CD14-positive monocyte (primary cell): ENCODE measurements at regions not wholly inside any gene's neighbourhood (a gene's known extent, or its start where the extent isn't known, plus 50 kb on each side); places are given as distances from the start of the nearest gene placed in this dataset.

Experiments
- DNase-seq, 3 donors: peaks; one replicate each; pipeline ENCODE4 v3.0.0-alpha.2; 2011 to 2022
- H2AFZ ChIP-seq: 2 replicates; pipeline ENCODE4 v1.6.0; 2012; ENCODE audit warnings: mild to moderate bottlenecking, low read depth, low read length, inconsistent platforms; ENCODE audit not compliant: insufficient read depth, poor library complexity, severe bottlenecking
- H3K27ac ChIP-seq, 2 donors: 1 replicate in 1 of 2; 2 replicates in 1 of 2; pipeline ENCODE4 v1.5.1; 2012 to 2013; ENCODE audit warnings: low read length in 2 of 2, control low read depth in 1 of 2, inconsistent platforms in 1 of 2, low read depth in 1 of 2, mild to moderate bottlenecking in 1 of 2
- H3K27me3 ChIP-seq, 2 donors: one replicate each; pipeline versions ENCODE4 v1.6.0 to v1.6.1; 2011 to 2013; ENCODE audit warnings: low read length in 2 of 2; ENCODE audit not compliant: control insufficient read depth in 2 of 2, insufficient read depth in 2 of 2
- H3K36me3 ChIP-seq, 2 donors: replicated peaks in 1 of 2; 1 replicate in 1 of 2; 2 replicates in 1 of 2; pipeline versions ENCODE4 v1.5.1 to v1.6.1; 2012 to 2013; ENCODE audit warnings: low read length in 2 of 2, control low read depth in 1 of 2, inconsistent platforms in 1 of 2, mild to moderate bottlenecking in 1 of 2; ENCODE audit not compliant: insufficient read depth in 2 of 2, control insufficient read depth in 1 of 2
- H3K4me1 ChIP-seq, 2 donors: 1 replicate in 1 of 2; 2 replicates in 1 of 2; pipeline versions ENCODE4 v1.5.1 to v1.6.1; 2012 to 2013; ENCODE audit warnings: low read length in 2 of 2, control low read depth in 1 of 2, inconsistent platforms in 1 of 2, mild to moderate bottlenecking in 1 of 2, moderate library complexity in 1 of 2; ENCODE audit not compliant: insufficient read depth in 2 of 2, control insufficient read depth in 1 of 2
- H3K4me2 ChIP-seq: replicated peaks from 2 replicates; pipeline ENCODE3; 2012; ENCODE audit warnings: low read length, moderate library complexity, mild to moderate bottlenecking; ENCODE audit not compliant: poor library complexity, severe bottlenecking; ENCODE audit errors: extremely low read depth
- H3K4me3 ChIP-seq, 3 experiments: fragments of 200-600 bp in 1 of 3; sonication (generic) in 1 of 3; replicated peaks in 1 of 3; 1 replicate in 2 of 3; 2 replicates in 1 of 3; pipeline ENCODE4 v1.5.1; 2011 to 2013; ENCODE audit warnings: low read length in 3 of 3, mild to moderate bottlenecking in 3 of 3, control low read depth in 2 of 3, low read depth in 2 of 3, inconsistent platforms in 1 of 3, moderate library complexity in 1 of 3
- H3K79me2 ChIP-seq: 2 replicates; pipeline ENCODE4 v1.6.0; 2012; ENCODE audit warnings: mild to moderate bottlenecking, control low read depth, inconsistent platforms, low read length, moderate library complexity; ENCODE audit not compliant: insufficient read depth
- H3K9ac ChIP-seq: 2 replicates; pipeline ENCODE4 v1.6.0; 2017; ENCODE audit warnings: low read length, mild to moderate bottlenecking; ENCODE audit not compliant: insufficient read depth, poor library complexity, severe bottlenecking
- H3K9me3 ChIP-seq, 2 donors: replicated peaks in 1 of 2; 1 replicate in 1 of 2; 2 replicates in 1 of 2; pipeline versions ENCODE4 v1.5.1 to v1.6.1; 2012 to 2013; ENCODE audit warnings: low read length in 2 of 2, control low read depth in 1 of 2; ENCODE audit not compliant: control insufficient read depth in 1 of 2, insufficient read depth in 1 of 2
- H4K20me1 ChIP-seq: 2 replicates; pipeline ENCODE4 v1.6.0; 2012; ENCODE audit warnings: mild to moderate bottlenecking, low read length, control low read depth, moderate library complexity; ENCODE audit not compliant: insufficient read depth
- H3K27ac Mint-ChIP-seq, 7 donors: one replicate each; pipeline ENCODE4 v1.8.0; 2020; ENCODE audit warnings: mild to moderate bottlenecking in 7 of 7, mixed read lengths in 7 of 7, moderate library complexity in 6 of 7, inconsistent platforms in 2 of 7
- H3K27me3 Mint-ChIP-seq, 3 donors: one replicate each; pipeline ENCODE4 v1.8.0; 2021 to 2022; ENCODE audit warnings: low read depth in 3 of 3, mild to moderate bottlenecking in 3 of 3, mixed read lengths in 3 of 3, moderate library complexity in 3 of 3, inconsistent platforms in 1 of 3
- H3K36me3 Mint-ChIP-seq, 2 donors: one replicate each; pipeline ENCODE4 v1.8.0; 2020; ENCODE audit warnings: mixed read lengths in 2 of 2, inconsistent platforms in 1 of 2, mild to moderate bottlenecking in 1 of 2
- H3K4me1 Mint-ChIP-seq: one replicate; pipeline ENCODE4 v1.8.0; 2020; ENCODE audit warnings: mild to moderate bottlenecking, mixed read lengths
- H3K4me3 Mint-ChIP-seq, 2 donors: one replicate each; pipeline ENCODE4 v1.8.0; 2020; ENCODE audit warnings: mild to moderate bottlenecking in 2 of 2, mixed read lengths in 2 of 2, moderate library complexity in 1 of 2
- H3K9me3 Mint-ChIP-seq, 7 donors: one replicate each; pipeline ENCODE4 v1.8.0; 2020 to 2022; ENCODE audit warnings: mixed read lengths in 7 of 7, mild to moderate bottlenecking in 6 of 7, moderate library complexity in 6 of 7, inconsistent platforms in 2 of 7
- CTCF ChIP-seq: fragments of 200-600 bp; IDR thresholded peaks from one replicate; pipeline ENCODE4 v1.8.0; 2022; ENCODE audit warnings: antibody characterized with exemption, mild to moderate bottlenecking
- WGBS: methylation state at CpG from one replicate; pipeline ENCODE4 v1.1.5; 2013; ENCODE audit warnings: missing lambda C conversion rate; ENCODE audit not compliant: insufficient coverage; 5-methylcytosine and 5-hydroxymethylcytosine counted together
- intact Hi-C, 2 donors: fragments of 100-400 bp; cut with micrococcal nuclease; formaldehyde crosslinking; loops; one replicate each; pipeline versions ENCODE4 v1.15.0 to v1.15.1; 2023

GRCh38 chr6:50936277-50936681 lies 117.6 kb downstream of the TFAP2B start:
- H3K27ac Mint-ChIP-seq = peak overlapping the region in 2 of 7 donors; percentile 39 to 58
- H3K4me1 ChIP-seq = peaks cover 0 to 13% of the 10 kb centered on the region in 2 donors
- peaks cover 0 to 5% (median 0%) of the 10 kb centered on the region in 7 donors for H3K9me3 Mint-ChIP-seq
- no peaks in the 10 kb centered on the region for H3K36me3 ChIP-seq
- no peaks in the 10 kb centered on the region for H3K27me3 ChIP-seq
- no peaks in the 10 kb centered on the region for H3K36me3 Mint-ChIP-seq
- H3K27me3 Mint-ChIP-seq = no peaks in the 10 kb centered on the region
- 0% methylated on average over 1 of the region's 1 CpG for WGBS
- peaks cover 13% of the 10 kb centered on the region for H3K4me1 Mint-ChIP-seq
- no peak overlapping the region for H3K4me3 ChIP-seq
- H4K20me1 ChIP-seq = no peaks in the 10 kb centered on the region
- H3K9ac ChIP-seq = no peak overlapping the region
- peak overlapping the region in 1 of 2 donors; percentile 73 for H3K4me3 Mint-ChIP-seq
- intact Hi-C loops = no loop called here
- peak in 1 of 3 donors; percentile 0 for DNase-seq
- H3K9me3 ChIP-seq = no peaks in the 10 kb centered on the region
- TF ChIP-seq CTCF = no peak
- peak overlapping the region; percentile 22 for H3K4me2 ChIP-seq
- H3K27ac ChIP-seq = peak overlapping the region in 1 of 2 donors; percentile 38
- no peaks in the 10 kb centered on the region for H3K79me2 ChIP-seq
- peak overlapping the region; percentile 60 for H2AFZ ChIP-seq

- Histone ChIP-seq H3K4me2 (no peak overlapping the region), H3K4me1 (peaks cover 0 to 13% of the 10 kb centered on the region in 2 donors), H2AFZ (no peak overlapping the region), H3K9me3 (no peaks in the 10 kb centered on the region), H3K9ac (no peak overlapping the region), H3K79me2 (no peaks in the 10 kb centered on the region), H3K27me3 (no peaks in the 10 kb centered on the region), H3K36me3 (no peaks in the 10 kb centered on the region), H3K4me3 (no peak overlapping the region), H3K27ac (no peak overlapping the region), H4K20me1 (no peaks in the 10 kb centered on the region)
- Mint-ChIP-seq H3K4me3 (no peak overlapping the region), H3K27ac (no peak overlapping the region), H3K4me1 (peaks cover 13% of the 10 kb centered on the region), H3K36me3 (no peaks in the 10 kb centered on the region), H3K27me3 (no peaks in the 10 kb centered on the region), H3K9me3 (peaks cover 0 to 2% (median 0%) of the 10 kb centered on the region in 7 donors)
- no peak for DNase-seq
- WGBS = no CpG with 5 or more reads among the region's 1 CpG
- intact Hi-C loops = no loop called here
- TF ChIP-seq CTCF = no peak
Observed at GRCh38 chr6:50939931-50940330, 121.3 kb downstream of the TFAP2B start.
